CD4-positive, alpha-beta T cell treated with Interleukin-4 for 1 hour (primary cell): ENCODE measurements at regions not wholly inside any gene's neighbourhood (a gene's known extent, or its start where the extent isn't known, plus 50 kb on each side); places are given as distances from the start of the nearest gene placed in this dataset.

Source experiments
- DNase-seq, 2 donors: peaks; one replicate each; pipeline ENCODE4 v3.0.0-alpha.2; 2020 to 2022

GRCh38 chr13:82758044-82758443 is 1124.2 kb downstream of the SLITRK1 start:
- no peak for DNase-seq

GRCh38 chr13:82751206-82751605 is 1131.1 kb downstream of the SLITRK1 start:
- no peak for DNase-seq

DNA sequence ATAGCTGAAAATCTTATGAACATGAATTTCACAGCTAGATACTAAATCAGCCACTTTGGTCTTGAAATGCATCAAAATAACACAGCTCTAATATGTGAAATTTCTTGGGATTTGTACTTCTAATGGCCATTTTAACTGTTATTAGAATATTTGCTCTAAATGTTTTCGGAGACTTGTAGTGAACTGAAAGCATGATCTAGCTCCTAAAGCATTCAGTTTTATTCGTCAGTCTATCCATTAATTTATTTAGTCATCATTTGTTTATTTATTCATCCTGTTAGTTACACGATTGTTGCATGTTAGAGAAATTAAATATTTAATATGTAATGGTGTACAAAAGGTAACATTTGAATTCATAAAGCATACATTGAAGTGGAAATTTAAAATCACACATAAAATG is 1132.7 kb downstream of the SLITRK1 start:
- no peak for DNase-seq

GRCh38 chr13:82747958-82748357 is 1134.3 kb downstream of the SLITRK1 start:
- DNase-seq, result no peak

- no peak for DNase-seq
Measured at GRCh38 chr13:82747291-82747690, 1135.0 kb downstream of the SLITRK1 start.

DNA sequence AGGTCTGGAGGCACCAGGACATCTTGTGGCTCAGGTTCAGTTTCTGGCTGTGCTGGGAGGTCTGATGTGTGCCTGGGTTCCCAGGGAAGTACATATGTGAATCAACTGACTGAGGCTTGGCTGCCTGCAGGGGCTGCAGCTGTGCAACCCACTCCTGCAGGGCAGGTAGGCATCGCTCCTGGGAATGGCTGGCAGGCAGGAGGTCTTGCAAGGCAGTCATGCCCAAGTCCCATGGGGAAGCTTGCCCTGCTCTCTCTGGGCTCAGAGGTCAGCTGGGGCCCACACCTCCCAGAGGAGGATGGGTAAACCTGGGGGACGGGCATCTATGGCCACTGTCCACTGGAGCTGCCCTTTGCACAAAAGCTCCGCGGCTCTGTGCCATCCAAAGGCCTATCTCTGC is 1141.8 kb downstream of the SLITRK1 start:
- DNase-seq, result no peak

DNA sequence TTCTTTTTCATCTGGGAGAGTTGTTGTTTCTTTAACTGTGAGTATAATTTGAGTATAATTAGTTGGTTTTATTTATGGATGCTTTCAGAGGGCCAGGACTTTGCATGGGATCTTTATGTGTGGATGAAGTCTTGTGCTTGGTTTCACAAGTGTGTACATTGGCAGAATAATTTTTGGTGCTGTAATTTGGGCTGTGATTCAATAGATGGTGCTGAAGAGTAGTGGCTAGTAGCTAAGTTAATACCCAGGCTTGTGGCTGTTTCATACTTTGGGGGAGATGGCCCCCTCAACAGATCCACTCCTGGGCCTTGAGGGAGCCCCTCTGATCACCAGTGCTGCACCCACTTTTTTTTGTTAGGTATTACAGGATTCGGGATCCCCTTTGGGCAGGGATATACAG is 1142.4 kb downstream of the SLITRK1 start:
- no peak for DNase-seq

DNA sequence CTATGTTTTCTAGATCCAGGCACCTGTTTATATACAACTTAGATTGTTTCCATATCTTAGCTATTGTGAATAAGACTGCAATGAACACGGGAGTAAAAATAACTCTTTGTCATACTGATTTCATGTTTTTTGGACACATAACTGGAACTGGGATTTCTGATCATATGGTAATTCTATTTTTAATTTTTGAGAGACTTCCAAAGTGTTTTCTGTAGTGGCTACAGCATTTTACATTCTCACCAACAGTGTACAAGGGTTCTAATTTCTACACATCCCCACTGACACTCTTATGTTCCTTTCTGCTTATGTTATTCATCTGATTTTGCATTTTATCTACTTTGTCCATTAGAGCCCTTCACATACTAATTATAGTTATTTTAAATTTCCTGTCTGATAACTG is 1152.9 kb downstream of the SLITRK1 start:
- no peak for DNase-seq

- no peak for DNase-seq
Measured at GRCh38 chr13:82720986-82721385, 1161.3 kb downstream of the SLITRK1 start.

GRCh38 chr13:82719987-82720386 is 1162.3 kb downstream of the SLITRK1 start:
- no peak for DNase-seq

GRCh38 chr13:82717249-82717648 is 1165.0 kb downstream of the SLITRK1 start:
- no peak for DNase-seq

- no peak for DNase-seq
Measured at GRCh38 chr13:82713687-82714405, 1168.4 kb downstream of the SLITRK1 start.

DNA sequence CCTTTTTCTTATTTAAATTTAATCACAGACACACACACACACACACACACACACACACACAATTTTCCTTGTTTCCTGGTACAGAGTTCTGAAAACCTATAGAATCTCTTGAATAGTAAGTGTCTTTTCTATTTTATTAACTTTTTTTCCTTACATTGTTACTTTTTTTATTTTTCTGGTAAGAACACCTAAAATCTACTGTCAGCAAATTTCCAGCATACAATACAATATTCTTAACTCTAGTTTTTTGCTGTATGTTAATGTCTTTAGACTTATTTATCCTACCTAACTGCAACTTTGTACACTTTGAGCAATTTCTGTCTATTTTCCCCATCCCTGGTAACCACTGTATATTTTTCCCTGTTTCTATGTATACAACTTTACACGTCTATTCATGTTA is 1179.8 kb downstream of the SLITRK1 start:
- DNase-seq, result no peak

- no peak for DNase-seq
Measured at GRCh38 chr13:82701020-82701419, 1181.3 kb downstream of the SLITRK1 start.

GRCh38 chr13:82698941-82699340 is 1183.3 kb downstream of the SLITRK1 start:
- DNase-seq, result no peak

DNA sequence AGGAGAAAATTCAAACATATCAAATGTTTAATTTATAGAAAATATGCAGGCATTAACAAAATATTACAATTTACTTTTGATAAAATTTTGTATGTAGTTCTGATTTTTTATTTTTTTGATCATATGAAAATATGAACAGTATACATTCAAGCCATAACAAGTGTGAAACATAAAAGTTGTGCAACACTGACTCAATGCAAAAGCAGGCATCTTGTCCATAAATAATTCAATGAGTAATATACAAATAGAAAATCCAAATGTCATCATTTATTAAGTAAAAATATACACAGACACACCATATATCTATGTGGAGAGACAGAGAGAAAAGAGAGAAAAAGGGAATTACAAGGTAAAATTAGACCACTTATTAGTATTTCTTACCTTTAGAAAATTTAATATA is 1183.9 kb downstream of the SLITRK1 start:
- no peak for DNase-seq

DNA sequence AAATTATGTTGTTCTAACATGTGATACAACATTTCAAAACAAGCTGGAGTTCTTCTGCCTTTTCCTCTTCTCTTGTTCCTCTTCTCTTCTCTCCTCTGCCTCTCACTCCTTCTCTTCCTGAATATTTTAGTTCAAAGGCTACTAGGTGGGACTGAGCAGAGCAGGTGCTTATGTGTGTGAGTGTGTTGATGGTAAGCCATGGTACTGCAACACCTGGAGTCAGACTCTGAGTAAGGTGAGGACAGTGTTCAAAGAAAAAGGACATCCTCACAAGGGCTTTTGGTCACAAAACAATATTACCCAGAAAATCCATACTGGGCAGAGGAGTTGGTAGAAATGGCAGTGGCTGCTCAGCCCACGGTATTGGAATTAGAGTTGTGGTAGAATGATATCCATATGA is 1188.7 kb downstream of the SLITRK1 start:
- no peak for DNase-seq

DNA sequence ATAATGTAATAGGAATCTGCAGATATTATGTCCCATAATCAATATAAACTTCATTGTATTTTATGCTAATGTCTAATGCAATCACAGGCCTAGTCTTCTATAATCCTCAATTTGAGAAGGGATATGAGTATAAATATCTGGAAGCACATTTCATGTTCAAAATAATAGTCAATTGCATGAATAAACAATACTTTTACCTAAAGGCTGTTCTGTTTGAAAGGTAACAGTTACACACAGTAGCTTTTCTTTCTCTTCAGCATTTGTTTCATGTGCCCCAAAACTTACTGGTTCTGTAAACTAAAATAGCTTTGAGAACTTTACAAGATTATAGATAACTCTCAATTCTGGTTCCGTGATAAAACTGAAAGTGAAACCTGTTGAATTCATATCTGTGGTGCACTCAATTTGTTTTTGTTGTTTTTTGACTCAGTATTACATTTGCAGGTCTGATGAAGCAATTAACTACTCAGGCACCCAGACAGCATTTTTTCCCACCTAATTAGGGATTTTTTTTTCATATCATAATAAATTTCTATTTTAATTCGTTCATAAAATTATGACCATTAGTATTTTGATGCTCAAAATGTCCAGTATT is 1193.8 kb downstream of the SLITRK1 start:
- peak in 1 of 2 donors; percentile 38 for DNase-seq

DNA sequence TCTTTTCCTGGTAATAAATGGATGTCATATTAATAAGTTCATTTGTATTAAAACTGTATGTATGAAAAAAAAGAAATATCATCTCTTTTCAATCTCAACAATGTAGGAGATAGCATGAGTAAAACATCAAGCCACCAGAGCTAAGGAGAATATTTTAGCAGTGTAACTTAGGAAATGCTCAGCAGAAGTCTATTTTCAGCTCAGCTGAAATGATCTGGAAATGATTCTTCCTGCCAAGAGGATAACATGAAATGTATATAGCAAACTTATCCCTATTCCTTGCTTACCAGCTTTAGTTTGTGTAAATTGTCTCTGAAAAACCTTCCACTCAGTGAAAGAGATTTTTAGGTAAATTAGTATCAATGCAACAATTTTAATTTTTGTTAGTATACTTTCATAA is 1194.4 kb downstream of the SLITRK1 start:
- no peak for DNase-seq

- no peak for DNase-seq
Measured at GRCh38 chr13:82681535-82681934, 1200.7 kb downstream of the SLITRK1 start.

DNA sequence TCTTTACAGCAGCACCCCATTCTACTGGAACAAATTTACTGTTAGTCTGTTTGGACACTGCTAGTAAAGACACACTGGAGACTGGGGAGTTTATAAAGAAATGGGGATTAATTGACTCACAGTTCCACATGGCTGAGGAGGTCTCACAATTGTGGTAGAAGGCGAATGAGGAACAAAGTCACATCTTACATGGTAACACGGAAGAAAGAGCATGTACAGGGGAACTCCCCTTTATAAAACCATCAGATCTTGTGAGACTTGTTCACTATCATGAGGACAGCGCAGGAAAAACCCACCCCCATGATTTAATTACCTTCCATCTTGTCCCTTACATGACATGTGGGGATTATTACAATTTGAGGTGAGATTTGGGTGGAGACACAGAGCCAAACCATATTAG is 1204.2 kb downstream of the SLITRK1 start:
- DNase-seq, result no peak

DNA sequence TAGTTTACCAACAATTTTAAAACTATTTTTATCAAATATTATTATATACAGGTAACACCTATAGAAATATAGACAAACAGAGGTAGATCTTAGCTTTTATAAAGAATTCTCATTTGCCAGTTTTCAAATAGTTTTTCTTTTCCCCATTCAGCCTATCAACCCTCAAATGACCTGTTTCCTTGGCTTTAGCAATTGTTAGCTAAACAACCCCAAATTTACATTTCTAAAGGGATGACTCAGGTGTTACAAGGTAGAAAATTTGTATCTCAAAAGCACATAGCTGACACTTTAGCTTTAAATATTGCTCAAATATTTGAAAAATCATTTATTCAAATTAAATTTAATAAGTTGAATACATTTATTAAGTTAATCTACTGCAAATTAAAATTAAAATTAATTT is 1207.2 kb downstream of the SLITRK1 start:
- no peak for DNase-seq

DNA sequence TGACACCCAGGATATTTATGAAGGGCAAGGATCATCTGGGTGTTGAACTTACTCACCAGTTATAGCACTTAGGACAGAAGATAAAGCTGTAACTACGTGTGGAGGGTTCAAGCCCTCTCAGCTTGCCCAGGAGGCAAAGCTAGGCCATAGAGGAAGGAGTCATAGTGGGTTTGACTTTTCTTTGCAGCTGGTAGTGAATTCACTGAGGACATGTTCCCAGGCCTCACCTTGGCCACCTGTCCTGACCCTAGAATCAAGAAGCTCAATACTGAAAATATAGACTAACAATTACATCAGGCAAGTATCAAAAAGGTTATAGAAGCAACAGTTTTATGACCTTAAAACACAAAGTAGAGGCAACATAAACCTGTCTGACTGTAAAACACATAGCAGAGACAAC is 1207.7 kb downstream of the SLITRK1 start:
- no peak for DNase-seq

- DNase-seq, result no peak
Measured at GRCh38 chr13:82672248-82672647, 1210.0 kb downstream of the SLITRK1 start.

DNA sequence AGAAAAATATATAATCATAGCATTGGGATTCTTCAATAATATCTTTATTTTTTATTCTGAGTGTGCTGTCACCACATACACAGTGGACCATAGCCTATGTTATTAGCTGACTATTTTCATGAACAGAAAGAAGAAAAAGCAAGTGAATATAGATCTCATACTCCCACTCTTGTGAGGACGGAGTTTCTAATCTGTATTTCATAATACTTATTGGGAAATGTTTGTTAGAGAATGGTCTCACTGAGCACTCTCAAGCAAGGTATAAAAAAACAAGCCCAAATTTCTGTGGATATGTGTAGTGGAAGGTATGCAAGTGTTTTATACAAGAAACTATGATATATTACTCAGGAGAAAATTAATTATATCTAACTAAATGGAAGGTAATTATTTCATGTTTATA is 1218.1 kb downstream of the SLITRK1 start:
- no peak for DNase-seq
